Liver (tissue), 8 donors: ENCODE measurements at regions not wholly inside any gene's neighbourhood (a gene's known extent, or its start where the extent isn't known, plus 50 kb on each side); places are given as distances from the start of the nearest gene placed in this dataset.

Experiments used
- DNase-seq: peaks from one replicate; pipeline ENCODE4 v3.0.0-alpha.2; 2017; ENCODE audit warnings: low spot score
- H3K27ac ChIP-seq, 2 donors: one replicate each; pipeline ENCODE4 v1.7.0; 2013; ENCODE audit warnings: inconsistent platforms in 2 of 2, low read length in 2 of 2, control low read depth in 1 of 2, low read depth in 1 of 2, mild to moderate bottlenecking in 1 of 2
- H3K27me3 ChIP-seq, 4 donors: one replicate each; pipeline versions ENCODE4 v1.6.1 to v1.7.0; 2013; ENCODE audit warnings: low read length in 3 of 4, inconsistent platforms in 1 of 4, mild to moderate bottlenecking in 1 of 4, moderate library complexity in 1 of 4; ENCODE audit not compliant: control insufficient read depth in 4 of 4, insufficient read depth in 4 of 4
- H3K36me3 ChIP-seq, 4 donors: one replicate each; pipeline versions ENCODE4 v1.6.1 to v1.7.0; 2013; ENCODE audit warnings: low read length in 3 of 4, mild to moderate bottlenecking in 3 of 4, low read depth in 1 of 4, moderate library complexity in 1 of 4; ENCODE audit not compliant: control insufficient read depth in 4 of 4, insufficient read depth in 3 of 4
- H3K4me1 ChIP-seq, 4 donors: one replicate each; pipeline versions ENCODE4 v1.6.1 to v1.7.0; 2013; ENCODE audit warnings: low read length in 3 of 4, mild to moderate bottlenecking in 3 of 4, moderate library complexity in 1 of 4; ENCODE audit not compliant: control insufficient read depth in 4 of 4, insufficient read depth in 4 of 4
- H3K4me3 ChIP-seq, 3 donors: one replicate each; pipeline versions ENCODE4 v1.6.1 to v1.7.0; 2013; ENCODE audit warnings: low read length in 3 of 3, control low read depth in 1 of 3, low read depth in 1 of 3, mild to moderate bottlenecking in 1 of 3
- H3K9ac ChIP-seq, 2 donors: one replicate each; pipeline ENCODE4 v1.7.0; 2013; ENCODE audit warnings: low read length in 2 of 2, mild to moderate bottlenecking in 2 of 2, moderate library complexity in 2 of 2, control low read depth in 1 of 2, low read depth in 1 of 2
- H3K9me3 ChIP-seq, 4 donors: one replicate each; pipeline versions ENCODE4 v1.6.1 to v1.7.0; 2013; ENCODE audit warnings: low read length in 3 of 4; ENCODE audit not compliant: control insufficient read depth in 4 of 4
- ATF3 ChIP-seq: IDR thresholded peaks from 2 replicates; pipeline ENCODE4 v1.6.1; 2016; ENCODE audit warnings: antibody characterized with exemption
- CTCF ChIP-seq: fragments of 150-350 bp; IDR thresholded peaks from 2 replicates; pipeline ENCODE4 v1.5.1; 2017; ENCODE audit warnings: improper control_type of control experiment, low read depth, low read length; ENCODE audit not compliant: missing input control
- FOXA1 ChIP-seq: IDR thresholded peaks from 2 replicates; pipeline ENCODE4 v1.6.1; 2016; ENCODE audit warnings: antibody characterized with exemption
- GABPA ChIP-seq, 2 donors: IDR thresholded peaks in 1 of 2; conservative IDR thresholded peaks in 1 of 2; 2 replicates each; pipeline ENCODE4 v1.6.1; 2016; ENCODE audit warnings: antibody characterized with exemption in 2 of 2, mild to moderate bottlenecking in 1 of 2, moderate library complexity in 1 of 2
- HNF4A ChIP-seq, 2 donors: conservative IDR thresholded peaks; 2 replicates each; pipeline ENCODE4 v1.6.1; 2016; ENCODE audit warnings: antibody characterized with exemption in 2 of 2, mild to moderate bottlenecking in 2 of 2
- JUND ChIP-seq, 2 donors: IDR thresholded peaks; 2 replicates each; pipeline ENCODE4 v1.6.1; 2016; ENCODE audit warnings: antibody characterized with exemption in 2 of 2
- MAX ChIP-seq: IDR thresholded peaks from 2 replicates; pipeline ENCODE4 v1.6.1; 2016; ENCODE audit warnings: antibody characterized with exemption
- NR2F2 ChIP-seq: IDR thresholded peaks from 2 replicates; pipeline ENCODE4 v1.6.1; 2016; ENCODE audit warnings: antibody characterized with exemption
- RAD21 ChIP-seq, 2 donors: IDR thresholded peaks; 2 replicates each; pipeline ENCODE4 v1.6.1; 2016; ENCODE audit warnings: antibody characterized with exemption in 2 of 2, mild to moderate bottlenecking in 2 of 2
- REST ChIP-seq: IDR thresholded peaks from 2 replicates; pipeline ENCODE4 v1.6.1; 2016; ENCODE audit warnings: antibody characterized with exemption, mild to moderate bottlenecking
- SP1 ChIP-seq: IDR thresholded peaks from 2 replicates; pipeline ENCODE4 v1.6.1; 2018; ENCODE audit warnings: antibody characterized with exemption, mild to moderate bottlenecking
- TAF1 ChIP-seq: conservative IDR thresholded peaks from 2 replicates; pipeline ENCODE4 v1.6.1; 2016; ENCODE audit warnings: antibody characterized with exemption, mild to moderate bottlenecking
- YY1 ChIP-seq: IDR thresholded peaks from 2 replicates; pipeline ENCODE4 v1.6.1; 2016; ENCODE audit warnings: antibody characterized with exemption, mild to moderate bottlenecking
- WGBS: extraction: QIAGEN DNeasy Blood & Tissue Kit; methylation state at CpG from one replicate; pipeline ENCODE4 v1.1.7; 2013; 5-methylcytosine and 5-hydroxymethylcytosine counted together
- donor health status: healthy.
- donor health status: healthy.
- donor health status: healthy.
- donor health status: healthy.
- donor health status: healthy.

GRCh38 chr11:19599681-19600080 is 113.0 kb upstream of the NAV2 start:
- no peak for DNase-seq
- TF ChIP-seq JUND (IDR thresholded peaks at IDR 0.05) (no peak), MAX (no peak), ATF3 (no peak), HNF4A (conservative IDR thresholded peaks at IDR 0.05) (no peak), CTCF (no peak), RAD21 (IDR thresholded peaks at IDR 0.05) (no peak), TAF1 (no peak), NR2F2 (no peak), SP1 (no peak)
- WGBS: 85% methylated on average over 4 of the region's 4 CpGs

GRCh38 chr11:19598876-19599486 is 113.7 kb upstream of the NAV2 start:
- no peaks in the 10 kb centered on the region for H3K9me3 ChIP-seq
- H3K27ac ChIP-seq: no peak overlapping the region
- H3K9ac ChIP-seq: no peak overlapping the region
- no peak for DNase-seq
- 91% methylated on average over 4 of the region's 4 CpGs for WGBS
- TF ChIP-seq GABPA (IDR thresholded peaks at IDR 0.05 in 1 of 2, conservative IDR thresholded peaks at IDR 0.05 in 1 of 2): no peak
- TF ChIP-seq FOXA1: no peak
- no peak for TF ChIP-seq SP1
- no peak for TF ChIP-seq YY1
- no peak for TF ChIP-seq REST
- no peak for TF ChIP-seq JUND (IDR thresholded peaks at IDR 0.05)
- no peak for TF ChIP-seq TAF1
- TF ChIP-seq HNF4A (conservative IDR thresholded peaks at IDR 0.05): no peak
- H3K4me3 ChIP-seq: no peak overlapping the region
- no peaks in the 10 kb centered on the region for H3K27me3 ChIP-seq
- H3K36me3 ChIP-seq: no peaks in the 10 kb centered on the region
- peaks cover 6 to 13% (median 10%) of the 10 kb centered on the region in 4 donors for H3K4me1 ChIP-seq

More at GRCh38 chr11:19599681-19600080, 113.0 kb upstream of the NAV2 start:
- Histone ChIP-seq H3K27ac (no peak overlapping the region), H3K27me3 (no peaks in the 10 kb centered on the region), H3K4me3 (no peak overlapping the region), H3K9me3 (no peaks in the 10 kb centered on the region), H3K4me1 (peaks cover 6 to 13% (median 10%) of the 10 kb centered on the region in 4 donors), H3K9ac (no peak overlapping the region), H3K36me3 (no peaks in the 10 kb centered on the region)
